Stimulated activated CD4-positive, alpha-beta T cell treated with anti-CD3 and anti-CD28 coated beads, Interleukin-12 subunit alpha, Interleukin-12 subunit beta, amount 100 ng/mL, for 48 hours (primary cell): ENCODE measurements at regions not wholly inside any gene's neighbourhood (a gene's known extent, or its start where the extent isn't known, plus 50 kb on each side); places are given as distances from the start of the nearest gene placed in this dataset.

Experiments used
- DNase-seq, 3 donors: peaks; one replicate each; pipeline ENCODE4 v3.0.0-alpha.2; 2020; ENCODE audit warnings: low read depth in 2 of 3, low spot score in 1 of 3

- DNase-seq: no peak
These were observed 112.2 kb upstream of the TNFAIP3 start for GRCh38 chr6:137754866-137755265.

GRCh38 chr6:137755284-137755683, 111.8 kb upstream of the TNFAIP3 start:
- no peak for DNase-seq

- DNase-seq: no peak
These were observed 110.3 kb upstream of the TNFAIP3 start for GRCh38 chr6:137756788-137757187.

- no peak for DNase-seq
These were observed 108.4 kb upstream of the TNFAIP3 start for GRCh38 chr6:137758661-137759060.

- no peak for DNase-seq
These were observed 107.4 kb upstream of the TNFAIP3 start for GRCh38 chr6:137759624-137760023.

- no peak for DNase-seq
These were observed 106.0 kb upstream of the TNFAIP3 start for GRCh38 chr6:137761072-137761471.

GRCh38 chr6:137761487-137761886, 105.6 kb upstream of the TNFAIP3 start:
- DNase-seq: no peak

GRCh38 chr6:137762168-137763090, 104.6 kb upstream of the TNFAIP3 start:
- no peak for DNase-seq

- no peak for DNase-seq
These were observed 103.6 kb upstream of the TNFAIP3 start for GRCh38 chr6:137763436-137763835.

- no peak for DNase-seq
These were observed 103.2 kb upstream of the TNFAIP3 start for GRCh38 chr6:137763886-137764285.

GRCh38 chr6:137764464-137764863, 102.6 kb upstream of the TNFAIP3 start:
- no peak for DNase-seq

- no peak for DNase-seq
These were observed 102.0 kb upstream of the TNFAIP3 start for GRCh38 chr6:137765059-137765458.

GRCh38 chr6:137766596-137767370, 100.3 kb upstream of the TNFAIP3 start:
- no peak for DNase-seq

GRCh38 chr6:137767465-137767864, 99.6 kb upstream of the TNFAIP3 start:
- DNase-seq: no peak

GRCh38 chr6:137767911-137768690, 99.0 kb upstream of the TNFAIP3 start:
- no peak for DNase-seq

GRCh38 chr6:137768935-137769334, 98.1 kb upstream of the TNFAIP3 start:
- DNase-seq: no peak

- no peak for DNase-seq
These were observed 97.2 kb upstream of the TNFAIP3 start for GRCh38 chr6:137769797-137770362.

GRCh38 chr6:137772541-137773250, 94.4 kb upstream of the TNFAIP3 start:
- no peak for DNase-seq

GRCh38 chr6:137775227-137775626, 91.8 kb upstream of the TNFAIP3 start:
- DNase-seq: no peak

GRCh38 chr6:137775720-137776119, 91.3 kb upstream of the TNFAIP3 start:
- no peak for DNase-seq
